Stimulated activated naive CD8-positive, alpha-beta T cell treated with anti-CD3 and anti-CD28 coated beads, Interleukin-15, Interleukin-2, amounts not matched to agents 100 ng/mL and 50 ng/mL, for 24 hours (primary cell): ENCODE measurements at regions not wholly inside any gene's neighbourhood (a gene's known extent, or its start where the extent isn't known, plus 50 kb on each side); places are given as distances from the start of the nearest gene placed in this dataset.

Source experiments
- H3K27ac Mint-ChIP-seq: one replicate; pipeline ENCODE4 v1.8.0; 2021; ENCODE audit warnings: mild to moderate bottlenecking, mixed read lengths
- H3K27me3 Mint-ChIP-seq: one replicate; pipeline ENCODE4 v1.8.0; 2021; ENCODE audit warnings: mixed read lengths
- H3K36me3 Mint-ChIP-seq: one replicate; pipeline ENCODE4 v1.8.0; 2021; ENCODE audit warnings: low read depth, mixed read lengths
- H3K4me1 Mint-ChIP-seq: one replicate; pipeline ENCODE4 v1.8.0; 2021; ENCODE audit warnings: low read depth, mixed read lengths
- H3K4me3 Mint-ChIP-seq: one replicate; pipeline ENCODE4 v1.8.0; 2021; ENCODE audit warnings: mild to moderate bottlenecking, mixed read lengths
- H3K9me3 Mint-ChIP-seq: one replicate; pipeline ENCODE4 v1.8.0; 2021; ENCODE audit warnings: mixed read lengths

DNA sequence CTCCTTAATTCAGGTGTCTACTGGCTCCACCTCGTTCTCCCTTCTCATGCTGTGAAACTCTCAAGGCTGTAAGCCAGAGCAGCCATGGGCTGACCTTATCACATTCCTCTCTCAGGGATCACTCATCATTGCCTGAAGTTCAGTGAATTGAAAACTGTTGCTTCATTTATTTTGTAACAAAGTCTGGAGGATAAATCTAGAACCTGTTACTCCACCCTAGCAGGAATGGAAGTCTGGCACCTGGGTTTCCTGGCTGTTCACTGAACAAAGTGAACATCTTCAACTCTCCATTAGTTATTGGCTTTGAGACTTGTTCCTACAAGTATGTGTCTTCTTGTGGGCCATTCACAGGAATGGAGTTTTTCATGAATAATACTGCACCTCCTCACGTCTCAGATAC lies 584.1 kb downstream of the PTPRU start:
- no peak overlapping the region for H3K27ac Mint-ChIP-seq
- no peaks in the 10 kb centered on the region for H3K9me3 Mint-ChIP-seq
- no peaks in the 10 kb centered on the region for H3K4me1 Mint-ChIP-seq
- no peaks in the 10 kb centered on the region for H3K36me3 Mint-ChIP-seq
- peaks cover 37% of the 10 kb centered on the region for H3K27me3 Mint-ChIP-seq
- H3K4me3 Mint-ChIP-seq: no peak overlapping the region

DNA sequence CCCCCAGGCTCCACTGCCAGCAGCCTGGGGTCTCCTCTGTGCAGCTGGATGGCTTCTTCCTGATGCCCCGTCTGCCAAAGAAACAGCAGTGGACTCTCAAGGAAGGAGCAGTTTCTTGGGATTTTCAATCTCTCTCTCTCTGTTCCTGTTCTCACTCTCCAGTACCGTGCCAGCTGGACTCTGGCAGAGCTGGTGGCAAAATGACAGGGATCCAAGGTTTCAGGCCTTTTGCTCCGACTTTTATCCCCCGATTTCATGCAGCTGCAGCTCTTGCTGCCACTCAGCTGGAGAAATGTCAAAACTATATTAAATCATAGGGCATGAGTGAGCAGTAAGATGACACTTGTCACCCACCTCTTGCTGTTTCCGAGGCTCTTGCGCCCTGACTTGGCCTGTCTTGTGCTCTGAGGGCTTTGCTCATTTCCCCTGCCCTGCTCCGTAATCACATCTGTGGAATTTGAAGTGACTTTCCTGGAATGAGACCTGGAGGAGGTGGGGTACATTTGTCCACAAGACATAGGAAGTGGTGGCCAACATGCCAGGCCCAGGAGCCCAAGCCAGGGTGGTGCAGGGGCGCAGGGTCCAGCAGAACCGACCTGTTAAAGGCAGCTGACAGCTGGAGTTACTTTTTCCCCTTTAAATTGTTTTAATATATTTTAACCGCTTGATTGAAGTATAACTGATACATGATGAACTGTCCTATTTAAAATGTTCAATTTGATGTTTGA lies 576.2 kb downstream of the PTPRU start:
- no peak overlapping the region for H3K4me3 Mint-ChIP-seq
- H3K36me3 Mint-ChIP-seq: no peaks in the 10 kb centered on the region
- H3K4me1 Mint-ChIP-seq: no peaks in the 10 kb centered on the region
- peaks cover 6% of the 10 kb centered on the region for H3K27me3 Mint-ChIP-seq
- no peaks in the 10 kb centered on the region for H3K9me3 Mint-ChIP-seq
- no peak overlapping the region for H3K27ac Mint-ChIP-seq

GRCh38 chr1:29811727-29812407 lies 575.5 kb downstream of the PTPRU start:
- H3K27ac Mint-ChIP-seq: no peak overlapping the region
- H3K9me3 Mint-ChIP-seq: no peaks in the 10 kb centered on the region
- H3K4me1 Mint-ChIP-seq: no peaks in the 10 kb centered on the region
- H3K4me3 Mint-ChIP-seq: no peak overlapping the region
- no peaks in the 10 kb centered on the region for H3K27me3 Mint-ChIP-seq
- no peaks in the 10 kb centered on the region for H3K36me3 Mint-ChIP-seq

DNA sequence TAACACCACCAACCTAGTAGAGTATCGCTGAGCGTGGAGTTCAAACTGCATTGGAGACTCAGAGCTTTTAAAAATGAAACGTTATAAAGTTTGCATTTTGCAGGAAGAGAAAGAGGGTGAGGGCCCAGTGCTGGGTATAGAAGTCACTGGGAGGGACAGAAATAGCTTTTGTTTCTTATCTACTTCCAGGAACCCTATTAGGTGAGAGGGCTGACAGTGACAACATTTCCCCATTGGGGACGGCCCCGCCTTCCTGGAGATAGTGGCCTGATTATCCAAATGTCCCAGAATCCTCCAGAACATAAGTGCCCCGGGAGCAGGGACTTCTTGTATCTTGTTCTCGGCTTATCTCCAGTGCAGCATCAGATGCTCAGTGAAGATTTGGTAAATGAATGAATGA lies 574.9 kb downstream of the PTPRU start:
- Mint-ChIP-seq H3K9me3 (no peaks in the 10 kb centered on the region), H3K27ac (no peak overlapping the region), H3K4me1 (no peaks in the 10 kb centered on the region), H3K27me3 (no peaks in the 10 kb centered on the region), H3K36me3 (no peaks in the 10 kb centered on the region), H3K4me3 (no peak overlapping the region)

- Mint-ChIP-seq H3K9me3 (no peaks in the 10 kb centered on the region), H3K4me3 (no peak overlapping the region), H3K36me3 (no peaks in the 10 kb centered on the region), H3K4me1 (no peaks in the 10 kb centered on the region), H3K27ac (no peak overlapping the region), H3K27me3 (no peaks in the 10 kb centered on the region)
These were observed 574.1 kb downstream of the PTPRU start for GRCh38 chr1:29810121-29811120.

- Mint-ChIP-seq H3K4me1 (no peaks in the 10 kb centered on the region), H3K4me3 (no peak overlapping the region), H3K27ac (no peak overlapping the region), H3K9me3 (no peaks in the 10 kb centered on the region), H3K27me3 (no peaks in the 10 kb centered on the region), H3K36me3 (no peaks in the 10 kb centered on the region)
These were observed 573.3 kb downstream of the PTPRU start for GRCh38 chr1:29809446-29810120.

DNA sequence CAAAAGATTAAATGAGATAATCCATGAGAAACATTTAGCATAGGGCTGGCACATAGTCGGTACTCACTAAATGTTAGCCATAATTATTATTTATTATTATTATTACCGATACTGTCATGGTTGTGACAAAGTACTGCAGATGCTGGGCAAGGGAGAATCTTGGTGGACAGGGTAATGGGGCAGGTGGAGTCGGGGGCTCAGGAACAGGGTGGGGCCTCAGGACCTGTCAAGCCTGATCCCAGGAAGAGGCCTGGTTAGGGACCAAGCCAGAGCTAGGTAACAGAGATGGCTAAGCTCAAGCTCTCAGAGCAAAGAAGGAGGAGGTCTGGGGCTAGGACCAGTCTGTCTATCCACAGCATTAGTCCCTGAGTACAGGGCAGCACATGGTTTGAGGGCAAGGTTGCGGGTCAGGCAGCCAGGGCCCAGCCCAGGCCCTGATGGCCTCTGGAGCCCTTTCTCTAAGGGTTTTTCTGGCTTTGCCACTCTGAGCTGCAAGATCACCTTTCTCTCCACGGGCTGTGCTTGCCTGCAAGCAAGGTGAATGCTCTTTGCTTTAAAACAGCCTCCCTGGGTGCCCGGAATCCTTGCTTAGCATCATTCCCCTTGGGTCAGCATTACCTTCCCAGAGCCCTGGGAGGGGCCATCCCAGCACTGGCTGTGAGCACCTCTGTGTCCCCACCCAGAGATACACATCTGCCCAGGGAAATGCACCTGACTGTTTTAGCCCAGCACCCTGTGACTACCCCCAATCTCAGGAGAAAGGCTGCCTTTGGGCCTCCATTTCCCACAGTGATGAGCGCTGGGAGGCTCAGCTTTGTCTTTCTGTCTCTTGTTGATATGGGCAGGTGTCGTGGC lies 572.0 kb downstream of the PTPRU start:
- Mint-ChIP-seq H3K9me3 (no peaks in the 10 kb centered on the region), H3K4me3 (no peak overlapping the region), H3K4me1 (no peaks in the 10 kb centered on the region), H3K27ac (no peak overlapping the region), H3K36me3 (no peaks in the 10 kb centered on the region), H3K27me3 (peaks cover 6% of the 10 kb centered on the region)

GRCh38 chr1:29807689-29808088 lies 571.4 kb downstream of the PTPRU start:
- H3K27me3 Mint-ChIP-seq: peaks cover 10% of the 10 kb centered on the region
- H3K36me3 Mint-ChIP-seq: no peaks in the 10 kb centered on the region
- no peak overlapping the region for H3K27ac Mint-ChIP-seq
- no peaks in the 10 kb centered on the region for H3K4me1 Mint-ChIP-seq
- H3K9me3 Mint-ChIP-seq: no peaks in the 10 kb centered on the region
- no peak overlapping the region for H3K4me3 Mint-ChIP-seq

- Mint-ChIP-seq H3K4me1 (no peaks in the 10 kb centered on the region), H3K27me3 (peaks cover 10% of the 10 kb centered on the region), H3K27ac (no peak overlapping the region), H3K9me3 (no peaks in the 10 kb centered on the region), H3K36me3 (no peaks in the 10 kb centered on the region), H3K4me3 (no peak overlapping the region)
These were observed 570.5 kb downstream of the PTPRU start for GRCh38 chr1:29806646-29807319.

GRCh38 chr1:29805896-29806160 lies 569.5 kb downstream of the PTPRU start:
- no peak overlapping the region for H3K27ac Mint-ChIP-seq
- peaks cover 14% of the 10 kb centered on the region for H3K27me3 Mint-ChIP-seq
- H3K9me3 Mint-ChIP-seq: no peaks in the 10 kb centered on the region
- H3K4me1 Mint-ChIP-seq: no peaks in the 10 kb centered on the region
- H3K36me3 Mint-ChIP-seq: no peaks in the 10 kb centered on the region
- no peak overlapping the region for H3K4me3 Mint-ChIP-seq

- no peaks in the 10 kb centered on the region for H3K9me3 Mint-ChIP-seq
- no peaks in the 10 kb centered on the region for H3K4me1 Mint-ChIP-seq
- no peak overlapping the region for H3K4me3 Mint-ChIP-seq
- H3K27me3 Mint-ChIP-seq: peaks cover 14% of the 10 kb centered on the region
- no peak overlapping the region for H3K27ac Mint-ChIP-seq
- no peaks in the 10 kb centered on the region for H3K36me3 Mint-ChIP-seq
These were observed 569.0 kb downstream of the PTPRU start for GRCh38 chr1:29805122-29805895.

DNA sequence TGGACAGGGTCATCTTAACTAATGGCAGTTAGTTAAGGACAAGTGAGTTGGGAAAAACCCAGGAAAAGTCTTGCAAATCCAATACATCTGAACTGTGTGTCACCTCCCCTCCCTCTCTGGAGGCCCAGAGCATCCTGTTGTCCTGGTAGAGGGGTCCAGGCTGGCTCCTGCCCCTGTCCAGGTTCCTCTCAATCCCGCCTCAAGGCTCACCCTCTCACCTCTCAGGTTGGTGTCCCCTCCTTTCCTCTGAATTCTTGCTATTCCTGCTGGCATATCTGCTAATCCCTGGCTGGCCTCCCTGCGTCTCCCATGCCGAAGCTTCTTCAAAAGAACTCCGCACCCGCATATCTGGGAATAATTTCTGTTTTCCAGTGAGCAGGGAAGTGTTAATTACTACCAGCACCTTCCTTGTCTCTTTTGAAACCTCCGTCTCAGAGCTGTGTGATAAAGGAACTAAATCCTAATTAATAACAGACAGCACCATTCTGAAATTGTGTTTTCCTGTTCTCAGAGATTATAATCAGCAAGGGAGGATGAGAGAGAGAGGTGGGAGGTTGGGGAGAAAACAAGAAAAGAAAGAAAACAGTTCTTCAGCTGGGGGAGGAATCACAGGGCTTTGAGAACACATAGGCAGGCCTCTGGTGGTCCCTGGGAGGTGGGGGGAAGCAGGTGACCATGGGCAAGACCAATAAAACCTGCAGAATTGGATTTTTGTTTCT lies 568.0 kb downstream of the PTPRU start:
- Mint-ChIP-seq H3K27ac (no peak overlapping the region), H3K4me1 (no peaks in the 10 kb centered on the region), H3K36me3 (no peaks in the 10 kb centered on the region), H3K4me3 (no peak overlapping the region), H3K27me3 (peaks cover 14% of the 10 kb centered on the region), H3K9me3 (no peaks in the 10 kb centered on the region)

DNA sequence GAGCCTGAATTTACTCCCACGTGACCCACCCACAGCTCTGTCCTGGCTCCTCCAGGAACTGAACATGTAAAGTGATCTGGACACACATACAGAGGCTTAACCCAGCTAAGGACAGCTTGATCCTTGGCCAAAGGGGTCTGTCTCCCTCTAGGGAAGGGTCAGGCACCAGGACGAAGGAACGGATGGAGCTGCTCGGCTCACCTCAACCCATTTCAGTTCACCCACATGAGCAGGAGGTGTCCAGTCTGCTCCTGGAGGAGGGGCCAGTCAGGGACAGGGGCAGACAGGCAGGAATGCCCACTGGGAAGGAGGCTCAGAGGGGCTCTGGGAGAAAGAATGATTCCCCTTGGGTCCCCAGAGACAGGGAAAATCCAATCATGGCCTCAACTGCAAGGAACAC lies 567.2 kb downstream of the PTPRU start:
- peaks cover 14% of the 10 kb centered on the region for H3K27me3 Mint-ChIP-seq
- no peak overlapping the region for H3K4me3 Mint-ChIP-seq
- H3K36me3 Mint-ChIP-seq: no peaks in the 10 kb centered on the region
- no peaks in the 10 kb centered on the region for H3K9me3 Mint-ChIP-seq
- H3K4me1 Mint-ChIP-seq: no peaks in the 10 kb centered on the region
- no peak overlapping the region for H3K27ac Mint-ChIP-seq
